K562 (cell line): ENCODE measurements at regions not wholly inside any gene's neighbourhood (a gene's known extent, or its start where the extent isn't known, plus 50 kb on each side); places are given as distances from the start of the nearest gene placed in this dataset.

Experiments used
- ATAC-seq: fragments of 200-7000 bp; cut with Tn5 transposase; 3 replicates; pipeline ENCODE4 v1.9.1; 2020; ENCODE audit warnings: moderate library complexity
- BruUV-seq: library from RNA; stranded (reverse); fragments of 400-500 nt; replicated peaks from 2 replicates; lab custom pipeline; 2021; lab: Mats Ljungman, UMichigan
- CTCF ChIA-PET: fragments of 300-600 bp; formaldehyde crosslinking; extraction: SDS; loops from one replicate; lab custom pipeline; 2021; ENCODE audit warnings: low intra/inter-chr PET ratio; lab: Yijun Ruan, JAX
- POLR2A ChIA-PET: fragments of 300-600, 350-650 bp; sonication (Branson Sonifier 250); formaldehyde crosslinking; extraction: SDS; loops from one replicate; lab custom pipeline; 2021; ENCODE audit warnings: antibody characterized with exemption, inconsistent platforms; lab: Yijun Ruan, JAX
- DNase-seq, 4 experiments: peaks; one replicate each; pipeline versions ENCODE4 v3.0.0 to v3.0.0-alpha.2; 2011 to 2018; ENCODE audit warnings: low spot score in 3 of 4, mixed read lengths in 3 of 4; ENCODE audit errors: extremely low read depth in 1 of 4
- FAIRE-seq: peaks from 2 replicates; lab custom pipeline; 2011; peaks lifted over from hg19 to GRCh38; lab: Jason Lieb, UNC
- H2AFZ ChIP-seq: 2 replicates; pipeline ENCODE4 v1.6.0; 2011; ENCODE audit warnings: low read depth, low read length, control low read depth, inconsistent platforms
- H3K27ac ChIP-seq: fragments of 200-600 bp; 3 replicates; pipeline ENCODE4 v1.8.0; 2011; ENCODE audit warnings: low read depth, mild to moderate bottlenecking, control low read depth, inconsistent platforms, low read length, moderate library complexity, mixed read lengths; ENCODE audit errors: extremely low read depth
- H3K27me3 ChIP-seq, 2 experiments: fragments of 300-600 bp in 1 of 2; 2 replicates in 1 of 2; 3 replicates in 1 of 2; pipeline versions ENCODE4 v1.6.0 to v1.8.0; 2011; ENCODE audit warnings: inconsistent platforms in 2 of 2, low read length in 2 of 2, mild to moderate bottlenecking in 1 of 2, mixed read lengths in 1 of 2, moderate library complexity in 1 of 2; ENCODE audit not compliant: control insufficient read depth in 2 of 2, insufficient read depth in 2 of 2
- H3K36me3 ChIP-seq: fragments of 300-600 bp; 3 replicates; pipeline ENCODE4 v1.8.0; 2011; ENCODE audit warnings: mild to moderate bottlenecking, low read length, inconsistent platforms; ENCODE audit not compliant: control insufficient read depth, insufficient read depth
- H3K4me1 ChIP-seq, 2 experiments: fragments of 200-600 bp in 1 of 2; replicated peaks in 1 of 2; 2 replicates in 1 of 2; 3 replicates in 1 of 2; pipeline versions ENCODE4 v1.5.1 to v1.8.0; 2011; ENCODE audit warnings: inconsistent platforms in 2 of 2, low read length in 2 of 2, mild to moderate bottlenecking in 1 of 2, mixed read lengths in 1 of 2, moderate library complexity in 1 of 2; ENCODE audit not compliant: control insufficient read depth in 2 of 2, insufficient read depth in 2 of 2
- H3K4me2 ChIP-seq: 2 replicates; pipeline ENCODE4 v1.6.1; 2011; ENCODE audit warnings: low read length, control low read depth, inconsistent platforms, mixed read lengths; ENCODE audit not compliant: insufficient read depth
- H3K4me3 ChIP-seq: fragments of 200-600 bp; sonication (generic), shearing (Covaris generic); 2 replicates; pipeline ENCODE4 v1.5.1; 2016; ENCODE audit warnings: control low read depth, inconsistent platforms
- H3K79me2 ChIP-seq: fragments of 200-600 bp; 3 replicates; pipeline ENCODE4 v1.8.0; 2011; ENCODE audit warnings: low read length, inconsistent platforms; ENCODE audit not compliant: control insufficient read depth, insufficient read depth
- H3K9ac ChIP-seq, 2 experiments: 2 replicates each; pipeline versions ENCODE4 v1.6.0 to v1.6.1; 2011; ENCODE audit warnings: low read depth in 2 of 2, low read length in 2 of 2, control low read depth in 1 of 2, inconsistent platforms in 1 of 2, mild to moderate bottlenecking in 1 of 2, mixed read lengths in 1 of 2; ENCODE audit not compliant: insufficient read depth in 1 of 2
- H3K9me1 ChIP-seq: one replicate; pipeline ENCODE4 v1.6.0; 2011; ENCODE audit warnings: inconsistent platforms, mild to moderate bottlenecking, low read length, moderate library complexity; ENCODE audit not compliant: control insufficient read depth, insufficient read depth
- H3K9me3 ChIP-seq: replicated peaks from 2 replicates; pipeline ENCODE4 v1.5.1; 2011; ENCODE audit warnings: low read depth, low read length, inconsistent platforms; ENCODE audit not compliant: control insufficient read depth, insufficient read depth
- H4K20me1 ChIP-seq: replicated peaks from 2 replicates; pipeline ENCODE4 v1.6.1; 2011; ENCODE audit warnings: low read length, inconsistent platforms, mixed read lengths; ENCODE audit not compliant: control insufficient read depth, insufficient read depth
- C11orf30 ChIP-seq: fragments of 450-650 bp; IDR thresholded peaks from 2 replicates; pipeline ENCODE4 v1.6.1; 2016; ENCODE audit warnings: low read depth, mild to moderate bottlenecking
- CTBP1 ChIP-seq: fragments of 450-650 bp; IDR thresholded peaks from 2 replicates; pipeline ENCODE4 v1.6.1; 2016; ENCODE audit warnings: borderline replicate concordance
- HNRNPK ChIP-seq: fragments of 200-400 bp; formaldehyde crosslinking; IDR thresholded peaks from one replicate; pipeline ENCODE4 v1.6.1; 2018; ENCODE audit warnings: mild to moderate bottlenecking, low read depth, low read length; ENCODE audit not compliant: poor library complexity, severe bottlenecking
- KLF16 ChIP-seq: IDR thresholded peaks from 2 replicates; pipeline ENCODE4 v1.6.1; 2016; ENCODE audit warnings: antibody characterized with exemption
- MAFF ChIP-seq: IDR thresholded peaks from 2 replicates; pipeline ENCODE4 v1.6.1; 2012; ENCODE audit warnings: low read length, improper control_type of control experiment
- MAFK ChIP-seq: IDR thresholded peaks from 2 replicates; pipeline ENCODE4 v1.6.1; 2011; ENCODE audit warnings: low read length, improper control_type of control experiment
- MCM5 ChIP-seq: fragments of 450-650 bp; IDR thresholded peaks from 2 replicates; pipeline ENCODE4 v1.6.1; 2016; ENCODE audit warnings: low read depth
- OTX1 ChIP-seq: fragments of 450-650 bp; formaldehyde crosslinking; IDR thresholded peaks from 2 replicates; pipeline ENCODE4 v1.4.0; 2022; ENCODE audit warnings: mild to moderate bottlenecking
- RCOR1 ChIP-seq, 2 experiments: IDR thresholded peaks; 2 replicates each; pipeline ENCODE4 v1.6.1; 2012; ENCODE audit warnings: low read depth in 2 of 2, low read length in 2 of 2, borderline replicate concordance in 1 of 2, improper control_type of control experiment in 1 of 2
- TBP ChIP-seq: optimal IDR thresholded peaks from 2 replicates; pipeline ENCODE3; 2011; ENCODE audit warnings: low read depth, low read length, improper control_type of control experiment
- ZNF124 ChIP-seq: sonication (generic); formaldehyde crosslinking; IDR thresholded peaks from 2 replicates; pipeline ENCODE4 v1.8.1; 2022; ENCODE audit warnings: missing genetic modification reagents
- ZNF316 ChIP-seq: fragments of 450-650 bp; IDR thresholded peaks from 2 replicates; pipeline ENCODE4 v1.6.1; 2016
- WGBS: fragments of 100-300 bp; shearing (Covaris generic); methylation state at CpG from one replicate; pipeline ENCODE4 v1.1.6; 2016; ENCODE audit warnings: low coverage, mixed read lengths; ENCODE audit not compliant: insufficient coverage; ENCODE audit errors: missing lambda C conversion rate; 5-methylcytosine and 5-hydroxymethylcytosine counted together
- in situ Hi-C: fragments of 300-500 bp; cut with MboI; formaldehyde crosslinking; loops from 4 replicates; pipeline ENCODE4 v1.15.0; 2018; ENCODE audit warnings: inconsistent platforms, mixed read lengths
- intact Hi-C: fragments of 100-400 bp; cut with micrococcal nuclease; formaldehyde crosslinking; loops from 2 replicates; pipeline ENCODE4 v1.14.2; 2022

- in situ Hi-C loops (no loop called here), intact Hi-C loops (no loop called here)
- CTCF ChIA-PET: no interaction called here
Measured at GRCh38 chr11:121808096-121808495, 307.9 kb downstream of the BLID start.

GRCh38 chr11:121807051-121807450, 309.0 kb downstream of the BLID start:
- 3% methylated on average over 2 of the region's 2 CpGs for WGBS

More at GRCh38 chr11:121808096-121808495, 307.9 kb downstream of the BLID start:
- H3K4me2 ChIP-seq: no peak overlapping the region
- H3K27me3 ChIP-seq: no peaks in the 10 kb centered on the region
- no peak overlapping the region for H3K27ac ChIP-seq
- ATAC-seq: no peak
- no peaks in the 10 kb centered on the region for H4K20me1 ChIP-seq
- WGBS: 8% methylated on average over 2 of the region's 2 CpGs
- H3K79me2 ChIP-seq: no peaks in the 10 kb centered on the region
- no peaks in the 10 kb centered on the region for H3K4me1 ChIP-seq
- no peak for FAIRE-seq
- BruUV-seq: no TSS peak
- H3K9me1 ChIP-seq: no peaks in the 10 kb centered on the region
- DNase-seq: no peak
- H3K9me3 ChIP-seq: no peaks in the 10 kb centered on the region
- H2AFZ ChIP-seq: no peak overlapping the region
- H3K9ac ChIP-seq: no peak overlapping the region
- TF ChIP-seq ZNF316 (peak; percentile 35; the same call in 1 of the 2 replicates), C11orf30 (peak; percentile 19; the same call in 1 of the 2 replicates), MCM5 (no peak), MAFF (peak; percentile 43), MAFK (peak; percentile 36; the same call in 1 of the 2 replicates)
- H3K4me3 ChIP-seq: no peak overlapping the region
- POLR2A ChIA-PET: no interaction called here
- no peaks in the 10 kb centered on the region for H3K36me3 ChIP-seq

More at GRCh38 chr11:121807051-121807450, 309.0 kb downstream of the BLID start:
- no peak for FAIRE-seq
- Histone ChIP-seq H3K4me3 (no peak overlapping the region), H3K79me2 (no peaks in the 10 kb centered on the region), H3K36me3 (no peaks in the 10 kb centered on the region), H4K20me1 (no peaks in the 10 kb centered on the region), H3K4me1 (no peaks in the 10 kb centered on the region), H2AFZ (no peak overlapping the region), H3K27ac (no peak overlapping the region), H3K4me2 (no peak overlapping the region), H3K9ac (no peak overlapping the region), H3K27me3 (no peaks in the 10 kb centered on the region), H3K9me3 (no peaks in the 10 kb centered on the region), H3K9me1 (no peaks in the 10 kb centered on the region)
- TF ChIP-seq KLF16: no peak
- TF ChIP-seq HNRNPK: no peak
- no peak for TF ChIP-seq CTBP1
- TF ChIP-seq ZNF124 (CRISPR knock-in tag): no peak
- no peak for TF ChIP-seq TBP
- TF ChIP-seq OTX1 (CRISPR knock-in tag): no peak
- TF ChIP-seq RCOR1 (IDR thresholded peaks at IDR 0.05; ENCODE audit: borderline replicate concordance in 1 of 2, low read depth in 2 of 2, low read length in 2 of 2): no peak
- in situ Hi-C loops (no loop called here), intact Hi-C loops (no loop called here)
- ChIA-PET POLR2A (no interaction called here), CTCF (no interaction called here)
- DNase-seq: no peak
- BruUV-seq: no TSS peak
- no peak for ATAC-seq
